Coronary artery (tissue), 2 donors: ENCODE measurements at regions not wholly inside any gene's neighbourhood (a gene's known extent, or its start where the extent isn't known, plus 50 kb on each side); places are given as distances from the start of the nearest gene placed in this dataset.

Experiments used
- DNase-seq: peaks from one replicate; pipeline ENCODE4 v3.0.0-alpha.2; 2017; ENCODE audit warnings: low spot score
- H3K27ac ChIP-seq, 2 donors: fragments of 200-600 bp; sonication (generic); one replicate each; pipeline ENCODE4 v1.5.1; 2016 to 2019
- H3K4me3 ChIP-seq: fragments of 200-600 bp; sonication (generic); 2 replicates; pipeline ENCODE4 v1.5.1; 2016; ENCODE audit warnings: mild to moderate bottlenecking, moderate library complexity
- CTCF ChIP-seq: fragments of 200-600 bp; sonication (generic); IDR thresholded peaks from one replicate; pipeline ENCODE4 v1.5.1; 2019; ENCODE audit warnings: antibody characterized with exemption

GRCh38 chr13:50071379-50071778, 56.1 kb downstream of the KCNRG start:
- peak overlapping the region; percentile 52 for H3K4me3 ChIP-seq
- H3K27ac ChIP-seq, result peak overlapping the region; percentile 64
- no peak for TF ChIP-seq CTCF
- no peak for DNase-seq

- TF ChIP-seq CTCF, result no peak
- no peak for DNase-seq
- Histone ChIP-seq H3K27ac (peak overlapping the region; percentile 45 to 64), H3K4me3 (peak overlapping the region; percentile 31)
These were observed 57.4 kb downstream of the KCNRG start for GRCh38 chr13:50072676-50073075.

- TF ChIP-seq CTCF, result no peak
- Histone ChIP-seq H3K4me3 (peak overlapping the region; percentile 4), H3K27ac (peak overlapping the region; percentile 30 to 96)
- no peak for DNase-seq
These were observed 58.1 kb downstream of the KCNRG start for GRCh38 chr13:50073340-50073739.

GRCh38 chr13:50074843-50075242, 59.6 kb downstream of the KCNRG start:
- Histone ChIP-seq H3K4me3 (peak overlapping the region; percentile 47), H3K27ac (peak overlapping the region; percentile 33 to 96)
- no peak for DNase-seq
- TF ChIP-seq CTCF, result no peak

GRCh38 chr13:50075619-50076097, 60.4 kb downstream of the KCNRG start:
- DNase-seq, result no peak
- H3K4me3 ChIP-seq, result peak overlapping the region; percentile 47
- no peak for TF ChIP-seq CTCF
- H3K27ac ChIP-seq, result peak overlapping the region; percentile 59 to 96

GRCh38 chr13:50077431-50077830, 62.2 kb downstream of the KCNRG start:
- no peak for TF ChIP-seq CTCF
- Histone ChIP-seq H3K4me3 (peak overlapping the region; percentile 21), H3K27ac (peak overlapping the region; percentile 67 to 96)
- DNase-seq, result no peak

- Histone ChIP-seq H3K27ac (peak overlapping the region; percentile 77 to 96), H3K4me3 (peak overlapping the region; percentile 79)
- DNase-seq, result no peak
- TF ChIP-seq CTCF, result no peak
These were observed 63.1 kb downstream of the KCNRG start for GRCh38 chr13:50078231-50078894.
